NT2/D1 (cell line): ENCODE measurements at regions not wholly inside any gene's neighbourhood (a gene's known extent, or its start where the extent isn't known, plus 50 kb on each side); places are given as distances from the start of the nearest gene placed in this dataset.

Experiments used
- SUZ12 ChIP-seq: IDR thresholded peaks from 2 replicates; pipeline ENCODE4 v1.6.1; 2011; ENCODE audit not compliant: insufficient read length, insufficient read depth; ENCODE audit errors: extremely low read depth
- YY1 ChIP-seq: IDR thresholded peaks from 2 replicates; pipeline ENCODE4 v1.6.1; 2011; ENCODE audit not compliant: insufficient read length, insufficient read depth
- ZNF274 ChIP-seq: IDR thresholded peaks from 2 replicates; pipeline ENCODE4 v1.6.1; 2011; ENCODE audit warnings: mild to moderate bottlenecking, low read depth, low read length

GRCh38 chr5:91820874-91821273 is 437.8 kb upstream of the ARRDC3 start:
- TF ChIP-seq YY1, result no peak
- no peak for TF ChIP-seq ZNF274
- TF ChIP-seq SUZ12, result no peak
